D721Med (cell line): ENCODE measurements at regions not wholly inside any gene's neighbourhood (a gene's known extent, or its start where the extent isn't known, plus 50 kb on each side); places are given as distances from the start of the nearest gene placed in this dataset.

Experiments
- DNase-seq: peaks from one replicate; pipeline ENCODE4 v3.0.0; 2011; ENCODE audit warnings: low spot score; ENCODE audit not compliant: insufficient read length
- FAIRE-seq: peaks from 2 replicates; lab custom pipeline; 2011; peaks lifted over from hg19 to GRCh38; lab: Jason Lieb, UNC
- TF ChIP-seq, protein P1 (sequence below): IDR thresholded peaks from 2 replicates; pipeline ENCODE4 v1.5.1; 2012; ENCODE audit warnings: mild to moderate bottlenecking, control low read depth; ENCODE audit not compliant: insufficient read depth; ENCODE audit errors: missing control alignments

DNA sequence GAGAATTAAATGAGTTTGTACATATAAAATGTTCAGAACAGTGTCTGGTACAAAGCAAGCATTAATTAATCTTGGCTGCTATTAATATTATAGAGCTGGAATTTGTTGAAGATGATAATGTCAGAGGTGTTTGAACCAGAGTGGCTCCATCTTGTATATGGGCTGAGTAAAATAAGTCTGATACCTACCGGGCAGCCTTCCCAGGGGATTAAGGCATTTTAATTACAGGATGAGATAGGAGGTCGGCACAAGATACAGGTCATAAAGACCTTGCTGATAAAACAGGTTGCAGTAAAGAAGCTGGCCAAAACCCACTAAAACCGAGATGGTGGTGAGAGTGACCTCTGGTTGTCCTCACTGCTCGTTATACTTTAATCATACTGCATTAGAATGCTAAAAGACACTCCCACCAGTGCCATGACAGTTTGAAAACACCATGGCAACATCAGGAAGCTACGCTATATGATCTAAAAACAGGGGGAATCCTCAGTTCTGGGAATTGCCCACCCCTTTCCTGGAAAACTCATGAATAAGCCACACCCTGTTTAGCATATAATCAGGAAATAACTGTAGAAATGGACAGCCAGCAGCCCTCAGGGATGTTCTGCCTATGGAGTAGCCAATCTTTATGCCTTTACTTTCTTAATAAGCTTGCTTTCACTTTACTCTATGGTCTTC lies 90.2 kb downstream of the PLK2 start:
- no peak for FAIRE-seq
- TF ChIP-seq, protein P1, sequence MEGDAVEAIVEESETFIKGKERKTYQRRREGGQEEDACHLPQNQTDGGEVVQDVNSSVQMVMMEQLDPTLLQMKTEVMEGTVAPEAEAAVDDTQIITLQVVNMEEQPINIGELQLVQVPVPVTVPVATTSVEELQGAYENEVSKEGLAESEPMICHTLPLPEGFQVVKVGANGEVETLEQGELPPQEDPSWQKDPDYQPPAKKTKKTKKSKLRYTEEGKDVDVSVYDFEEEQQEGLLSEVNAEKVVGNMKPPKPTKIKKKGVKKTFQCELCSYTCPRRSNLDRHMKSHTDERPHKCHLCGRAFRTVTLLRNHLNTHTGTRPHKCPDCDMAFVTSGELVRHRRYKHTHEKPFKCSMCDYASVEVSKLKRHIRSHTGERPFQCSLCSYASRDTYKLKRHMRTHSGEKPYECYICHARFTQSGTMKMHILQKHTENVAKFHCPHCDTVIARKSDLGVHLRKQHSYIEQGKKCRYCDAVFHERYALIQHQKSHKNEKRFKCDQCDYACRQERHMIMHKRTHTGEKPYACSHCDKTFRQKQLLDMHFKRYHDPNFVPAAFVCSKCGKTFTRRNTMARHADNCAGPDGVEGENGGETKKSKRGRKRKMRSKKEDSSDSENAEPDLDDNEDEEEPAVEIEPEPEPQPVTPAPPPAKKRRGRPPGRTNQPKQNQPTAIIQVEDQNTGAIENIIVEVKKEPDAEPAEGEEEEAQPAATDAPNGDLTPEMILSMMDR, result no peak

DNA sequence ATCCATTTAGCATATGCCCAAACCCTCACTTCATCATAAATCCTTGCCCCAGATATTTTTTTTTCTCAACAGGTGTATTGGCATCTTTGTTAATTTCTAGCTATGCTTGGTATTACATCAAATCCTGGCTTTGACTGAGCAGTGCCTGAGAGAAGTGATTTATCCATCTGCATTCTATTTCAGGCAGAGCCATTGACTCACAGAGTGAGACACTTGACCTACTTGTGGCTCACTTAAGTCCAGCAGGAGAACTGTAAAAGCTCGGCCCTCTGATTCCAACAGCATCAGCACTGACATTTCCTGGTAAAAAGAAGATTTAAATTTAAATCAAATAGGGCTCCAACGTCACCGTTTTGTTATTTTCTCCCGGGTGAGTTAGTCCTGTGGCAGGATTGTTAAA lies 93.4 kb downstream of the PLK2 start:
- TF ChIP-seq, protein P1, result no peak
- DNase-seq (no peak), FAIRE-seq (no peak)

More for the DNA sequence above, 90.2 kb downstream of the PLK2 start:
- DNase-seq, result no peak

DNA sequence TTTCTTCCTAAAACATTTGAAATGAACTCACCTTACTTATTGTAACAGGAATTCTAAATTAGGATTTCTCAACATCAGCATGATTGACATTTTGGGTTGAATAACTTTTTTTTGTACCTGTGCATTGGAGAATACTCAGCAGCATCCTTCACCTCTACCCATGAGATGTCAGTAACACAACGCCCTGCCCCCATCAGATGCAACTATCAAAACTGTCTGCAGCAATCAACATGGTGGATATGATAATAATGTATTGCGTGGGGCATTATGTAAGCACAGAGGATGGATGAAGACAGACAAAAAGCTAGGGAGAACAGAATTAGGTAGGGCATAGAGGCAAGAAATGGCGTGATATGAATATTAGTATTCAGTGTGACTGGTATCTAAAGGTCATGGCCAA lies 94.1 kb downstream of the PLK2 start:
- TF ChIP-seq, protein P1, result no peak
- no peak for FAIRE-seq
- no peak for DNase-seq

DNA sequence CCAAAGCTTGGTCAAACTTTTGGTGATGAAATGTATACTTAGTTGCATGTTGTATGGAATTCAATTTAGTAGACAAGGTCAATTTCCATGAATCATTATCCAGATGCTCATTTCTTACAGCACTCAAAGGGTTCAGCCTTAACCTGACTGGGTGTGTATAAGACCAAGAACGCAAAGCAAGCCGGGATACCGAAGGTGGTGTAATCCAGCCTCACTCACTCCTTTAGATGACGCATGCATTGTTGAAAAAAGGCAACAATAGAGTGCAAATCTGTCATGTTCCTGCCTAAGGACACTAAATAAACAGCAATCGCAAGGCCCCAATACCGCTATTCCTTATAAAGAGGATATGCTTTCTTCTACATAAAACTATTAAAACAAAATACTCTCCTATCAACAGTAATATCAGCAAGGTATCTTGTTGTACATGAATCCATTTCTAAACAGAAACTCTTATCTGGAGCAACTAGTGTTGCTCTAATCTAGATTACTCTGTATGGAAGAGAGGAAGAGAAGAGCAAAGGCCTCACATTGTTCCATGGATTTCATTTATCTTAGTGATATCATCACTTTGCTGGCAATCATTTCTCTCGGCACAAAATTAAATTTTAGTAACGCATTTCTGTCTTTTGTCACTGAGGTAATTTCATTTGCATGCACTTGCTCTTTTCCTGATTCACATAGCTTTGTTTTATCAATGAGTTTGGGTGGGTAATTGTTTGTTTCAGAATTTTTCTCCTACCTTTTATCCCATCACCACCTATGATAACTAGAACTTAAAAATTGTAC lies 96.2 kb downstream of the PLK2 start:
- TF ChIP-seq, protein P1, result no peak
- FAIRE-seq (no peak), DNase-seq (no peak)

DNA sequence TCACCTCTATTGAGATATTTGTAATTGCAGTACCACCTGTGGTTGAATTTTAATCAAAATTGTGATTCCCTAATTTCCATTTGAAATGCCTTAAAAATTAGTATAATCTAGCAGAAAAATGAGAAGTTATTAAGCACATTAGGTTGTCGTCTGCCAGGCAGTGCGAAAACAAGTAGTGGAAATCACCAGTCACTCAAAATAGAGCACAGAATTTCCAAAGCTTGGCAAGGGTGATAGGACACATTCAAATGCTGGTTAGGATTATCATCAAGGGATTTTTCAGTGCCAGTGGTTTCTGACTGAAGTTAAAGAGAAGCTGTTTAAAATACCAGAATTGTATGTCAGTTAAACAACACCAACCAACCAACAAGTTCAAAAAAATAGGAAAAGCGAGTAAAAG lies 97.8 kb downstream of the PLK2 start:
- no peak for DNase-seq
- TF ChIP-seq, protein P1, result no peak
- FAIRE-seq, result no peak

DNA sequence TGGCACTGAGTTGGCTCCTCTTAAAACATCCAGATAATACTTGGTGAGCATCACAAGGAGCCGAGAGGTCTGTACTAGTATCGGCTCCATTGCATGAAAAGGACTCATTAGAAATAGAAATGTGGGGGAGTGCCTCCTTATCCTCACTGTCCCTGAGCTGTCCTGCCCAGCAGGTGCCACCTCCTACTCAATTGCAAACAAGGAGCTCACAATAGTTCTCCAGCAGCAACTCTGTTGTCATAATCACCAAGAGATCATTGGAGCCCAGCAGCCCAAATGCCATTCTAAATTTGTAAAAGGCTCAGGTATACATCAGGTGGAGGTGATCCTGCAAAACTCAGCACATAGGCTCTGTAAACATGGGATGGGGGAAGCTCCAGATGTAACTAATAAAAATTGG lies 99.1 kb downstream of the PLK2 start:
- DNase-seq, result no peak
- TF ChIP-seq, protein P1, result no peak
- FAIRE-seq, result no peak

DNA sequence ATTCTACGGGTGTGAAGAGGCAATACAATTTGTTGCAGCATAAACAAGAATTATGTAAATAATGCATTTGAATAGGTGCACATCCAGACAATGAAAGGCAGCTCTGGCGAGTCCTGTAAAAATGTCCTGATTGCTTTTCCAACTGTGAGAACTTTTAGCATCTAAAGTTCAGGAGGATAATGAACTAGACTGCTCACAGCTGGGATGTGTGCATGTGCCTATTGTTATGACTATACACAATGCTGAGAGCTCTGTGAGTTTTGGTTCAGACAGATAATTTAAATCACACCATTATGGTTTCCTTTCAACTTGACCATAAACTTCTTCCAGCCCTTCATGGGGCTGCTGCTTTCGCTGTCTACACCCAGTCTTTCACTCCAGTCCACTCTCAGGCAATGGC lies 99.9 kb downstream of the PLK2 start:
- FAIRE-seq (no peak), DNase-seq (no peak)
- TF ChIP-seq, protein P1, result no peak
